ENCODE measurements at regions not wholly inside any gene's neighbourhood (a gene's known extent, or its start where the extent isn't known, plus 50 kb on each side); places are given as distances from the start of the nearest gene placed in this dataset.
"Not testable (repeated sequence)": the region's sequence is repeated elsewhere in the genome, so short reads cannot be mapped to it uniquely, and the experiment has no call there.

DNA sequence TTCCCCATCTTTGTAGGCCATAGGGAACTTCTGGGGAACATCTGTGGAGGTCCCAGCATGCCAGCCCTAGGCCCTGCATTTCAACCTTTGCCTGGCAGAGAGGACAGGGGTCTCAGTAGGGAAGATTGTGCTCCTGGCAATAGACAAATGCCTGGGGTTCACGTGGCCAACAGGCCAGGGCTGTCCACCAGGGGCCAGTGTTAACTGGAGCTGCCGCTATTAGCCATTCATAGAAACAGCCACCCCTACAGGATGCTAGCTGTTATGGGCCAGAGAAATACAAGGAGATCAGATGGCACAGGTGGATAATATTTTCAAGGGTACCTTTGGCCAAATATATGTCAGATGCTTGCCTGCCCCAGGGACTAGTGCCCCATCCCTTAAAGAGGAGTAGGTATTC lies 932.9 kb downstream of the QKI start:
- DNase-seq (ENCODE audit: insufficient read length, low spot score) (no peak), FAIRE-seq (no peak)

GRCh38 chr6:164346631-164347030 lies 932.1 kb downstream of the QKI start:
- no peak for DNase-seq (ENCODE audit: insufficient read length, low spot score)
- TF ChIP-seq CTCF (IDR thresholded peaks at IDR 0.05; ENCODE audit: insufficient read depth, missing control alignments): no peak
- FAIRE-seq: no peak

More for the DNA sequence above, 932.9 kb downstream of the QKI start:
- no peak for TF ChIP-seq CTCF (IDR thresholded peaks at IDR 0.05; ENCODE audit: insufficient read depth, missing control alignments)

DNA sequence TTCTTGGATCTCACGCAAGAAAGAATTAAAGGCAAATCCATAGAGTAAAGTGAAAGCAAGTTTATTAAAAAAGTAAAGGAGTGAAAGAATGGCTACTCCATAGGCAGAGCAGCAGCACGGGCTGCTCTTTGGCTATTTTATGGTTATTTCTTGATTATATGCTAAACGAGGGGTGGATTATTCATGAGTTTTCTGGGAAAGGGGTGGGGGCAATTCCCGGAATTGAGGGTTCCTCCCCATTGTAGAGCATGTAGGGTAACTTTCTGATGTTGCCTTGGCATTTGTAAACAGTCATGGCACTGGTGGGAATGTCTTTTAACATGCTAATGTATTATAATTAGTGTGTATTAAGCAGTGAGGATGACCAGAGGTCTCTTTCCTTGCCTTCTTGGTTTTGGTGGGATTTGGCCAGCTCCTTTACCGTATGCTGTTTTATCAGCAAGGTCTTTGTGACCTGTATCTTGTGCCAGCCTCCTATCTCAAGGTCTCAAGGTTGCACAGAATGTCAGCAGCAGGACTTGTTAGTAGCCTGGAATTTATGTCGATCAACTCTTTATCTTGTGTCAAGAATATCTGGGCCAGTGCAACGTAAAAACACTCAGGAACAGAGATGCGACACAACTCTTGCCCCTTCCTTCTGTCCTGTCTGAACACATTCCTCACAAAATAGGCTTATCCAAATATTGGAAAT lies 931.4 kb downstream of the QKI start:
- FAIRE-seq: no peak
- DNase-seq (ENCODE audit: insufficient read length, low spot score): no peak
- TF ChIP-seq CTCF (IDR thresholded peaks at IDR 0.05; ENCODE audit: insufficient read depth, missing control alignments): no peak

GRCh38 chr6:164345327-164345726 lies 930.8 kb downstream of the QKI start:
- FAIRE-seq: no peak
- no peak for TF ChIP-seq CTCF (IDR thresholded peaks at IDR 0.05; ENCODE audit: insufficient read depth, missing control alignments)
- no peak for DNase-seq (ENCODE audit: insufficient read length, low spot score)

- FAIRE-seq (no peak), DNase-seq (ENCODE audit: insufficient read length, low spot score) (no peak)
- TF ChIP-seq CTCF (IDR thresholded peaks at IDR 0.05; ENCODE audit: insufficient read depth, missing control alignments): no peak
Measured at GRCh38 chr6:164344801-164345291, 930.3 kb downstream of the QKI start.

DNA sequence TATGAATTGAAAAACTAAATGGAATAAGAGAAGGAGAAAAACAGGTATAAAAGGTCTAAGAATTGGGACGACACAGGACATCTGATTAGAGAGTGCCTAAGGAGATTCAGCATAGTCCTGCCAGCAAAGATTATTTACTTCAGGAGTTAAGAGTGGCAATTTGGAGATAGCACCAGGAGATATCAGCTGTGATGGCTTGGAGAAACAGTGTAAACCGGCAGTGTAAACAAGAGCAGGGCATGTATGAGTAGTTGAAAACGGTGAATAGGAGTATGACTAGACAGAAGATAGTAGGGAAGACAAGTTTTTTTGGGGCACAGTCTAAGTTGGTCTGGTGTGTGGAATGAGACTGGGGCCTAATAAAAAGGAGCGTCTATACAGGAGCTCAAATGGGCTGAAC lies 924.9 kb downstream of the QKI start:
- not testable (repeated sequence) for FAIRE-seq; DNase-seq (ENCODE audit: insufficient read length, low spot score)

DNA sequence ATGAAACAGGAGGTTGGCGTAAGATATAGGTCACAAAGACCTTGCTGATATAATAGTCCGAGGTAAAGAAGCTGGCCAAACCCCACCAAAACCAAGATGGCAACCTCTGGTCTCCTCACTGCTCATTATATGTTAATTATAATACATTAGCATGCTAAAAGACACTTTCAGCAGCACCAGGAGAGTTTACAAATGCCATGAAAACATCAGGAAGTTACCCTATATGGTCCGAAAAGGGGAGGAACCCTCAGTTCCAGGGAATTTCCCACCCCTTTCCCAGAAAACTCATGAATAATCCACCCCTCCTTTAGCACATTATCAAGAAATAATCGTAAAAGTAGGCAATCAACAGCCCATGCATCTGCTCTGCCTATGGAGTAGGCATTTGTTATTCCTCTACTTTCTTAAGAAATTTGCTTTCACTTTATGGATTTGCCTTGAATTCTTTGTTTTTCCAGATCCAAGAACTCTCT lies 923.4 kb downstream of the QKI start:
- TF ChIP-seq CTCF (IDR thresholded peaks at IDR 0.05; ENCODE audit: insufficient read depth, missing control alignments): no peak
- no peak for DNase-seq (ENCODE audit: insufficient read length, low spot score)
- no peak for FAIRE-seq
